Calu3 (cell line): ENCODE measurements at regions not wholly inside any gene's neighbourhood (a gene's known extent, or its start where the extent isn't known, plus 50 kb on each side); places are given as distances from the start of the nearest gene placed in this dataset.

Source experiments
- BruUV-seq: library from RNA; stranded (reverse); fragments of 400-500 nt; replicated peaks from 2 replicates; lab custom pipeline; 2021; lab: Mats Ljungman, UMichigan
- CTCF ChIA-PET: fragments of 300-600 bp; sonication (Branson Sonifier 250); formaldehyde crosslinking; loops from one replicate; lab custom pipeline; 2022; ENCODE audit warnings: antibody characterized with exemption; lab: Charles Lee
- DNase-seq: peaks from one replicate; pipeline ENCODE4 v3.0.0; 2022
- H3K27ac Mint-ChIP-seq: one replicate; pipeline ENCODE4 v1.8.0; 2022; ENCODE audit warnings: mixed read lengths; ENCODE audit not compliant: unreplicated experiment
- H3K27me3 Mint-ChIP-seq: one replicate; pipeline ENCODE4 v1.8.0; 2022; ENCODE audit warnings: mixed read lengths; ENCODE audit not compliant: unreplicated experiment
- H3K36me3 Mint-ChIP-seq: one replicate; pipeline ENCODE4 v1.8.0; 2022; ENCODE audit warnings: mild to moderate bottlenecking, moderate library complexity, mixed read lengths; ENCODE audit not compliant: insufficient read depth, unreplicated experiment
- H3K4me1 Mint-ChIP-seq: one replicate; pipeline ENCODE4 v1.8.0; 2022; ENCODE audit warnings: mild to moderate bottlenecking, low read depth, mixed read lengths; ENCODE audit not compliant: unreplicated experiment
- H3K4me3 Mint-ChIP-seq: one replicate; pipeline ENCODE4 v1.8.0; 2022; ENCODE audit warnings: mild to moderate bottlenecking, low read depth, moderate library complexity, mixed read lengths; ENCODE audit not compliant: unreplicated experiment
- H3K9me3 Mint-ChIP-seq: one replicate; pipeline ENCODE4 v1.8.0; 2022; ENCODE audit warnings: low read depth, mixed read lengths; ENCODE audit not compliant: unreplicated experiment
- intact Hi-C: fragments of 100-400 bp; cut with micrococcal nuclease; formaldehyde crosslinking; loops from one replicate; pipeline ENCODE4 v1.10.0; 2022; ENCODE audit not compliant: unreplicated experiment
- TF ChIP-seq, protein P1 (sequence below): fragments of 200-600 bp; IDR thresholded peaks from one replicate; pipeline ENCODE4 v1.8.0; 2022; ENCODE audit warnings: antibody characterized with exemption; ENCODE audit not compliant: unreplicated experiment

DNA sequence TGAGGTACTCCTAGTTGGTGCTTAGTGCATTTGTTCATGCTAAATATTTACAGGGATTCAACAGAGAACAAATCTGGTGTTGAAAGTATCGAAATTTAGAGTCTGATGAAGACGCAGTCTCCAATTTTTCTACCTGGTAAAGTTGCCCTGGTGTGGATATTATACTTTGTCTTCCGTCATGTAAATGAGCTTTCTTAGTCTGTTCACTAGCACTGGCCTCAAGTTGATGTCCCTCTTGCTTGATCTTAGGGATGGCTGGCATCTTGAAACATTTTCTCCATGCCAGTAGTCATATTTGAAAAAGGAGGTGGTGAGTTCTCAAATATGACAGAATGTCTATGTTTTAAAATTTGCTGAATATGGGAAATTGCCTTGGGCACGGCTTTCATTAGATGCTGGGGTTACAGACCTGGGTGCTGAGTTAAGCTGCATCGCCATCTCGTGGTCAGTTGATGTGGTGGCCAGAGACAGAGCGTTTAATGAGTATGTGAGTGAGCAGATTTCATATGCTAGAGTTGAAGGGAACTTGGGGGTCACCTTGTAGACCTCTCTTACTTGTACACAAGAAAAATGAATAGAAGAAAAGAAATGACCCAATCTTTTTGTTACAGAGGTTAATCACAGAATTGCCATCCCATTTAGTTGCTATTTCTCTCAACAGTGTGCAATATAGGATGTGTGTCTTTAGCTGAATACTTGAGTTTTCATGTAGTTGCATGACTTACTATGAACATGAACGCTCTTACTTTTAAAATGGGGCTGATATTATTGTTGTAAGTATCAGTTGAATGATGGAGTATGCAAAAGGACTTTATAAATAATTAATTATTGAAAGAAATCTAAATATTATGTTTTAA is 172.8 kb upstream of the DCN start:
- Mint-ChIP-seq H3K27me3 (no peaks in the 10 kb centered on the region), H3K4me1 (peaks cover 27% of the 10 kb centered on the region), H3K4me3 (no peak overlapping the region), H3K27ac (no peak overlapping the region), H3K36me3 (no peaks in the 10 kb centered on the region), H3K9me3 (no peaks in the 10 kb centered on the region)
- intact Hi-C loops, result loop anchor here (1.0 to 2.0 kb wide), 5 partner anchors 177 to 410 kb away; no protein-coding TSS in a partner anchor
- no TSS peak for BruUV-seq
- CTCF ChIA-PET, result interaction anchor here (0.8 to 1.5 kb wide), 4 partner anchors 9 to 410 kb away, joined by 3 to 13 read pairs (median 3); no protein-coding TSS in a partner anchor
- TF ChIP-seq, protein P1, sequence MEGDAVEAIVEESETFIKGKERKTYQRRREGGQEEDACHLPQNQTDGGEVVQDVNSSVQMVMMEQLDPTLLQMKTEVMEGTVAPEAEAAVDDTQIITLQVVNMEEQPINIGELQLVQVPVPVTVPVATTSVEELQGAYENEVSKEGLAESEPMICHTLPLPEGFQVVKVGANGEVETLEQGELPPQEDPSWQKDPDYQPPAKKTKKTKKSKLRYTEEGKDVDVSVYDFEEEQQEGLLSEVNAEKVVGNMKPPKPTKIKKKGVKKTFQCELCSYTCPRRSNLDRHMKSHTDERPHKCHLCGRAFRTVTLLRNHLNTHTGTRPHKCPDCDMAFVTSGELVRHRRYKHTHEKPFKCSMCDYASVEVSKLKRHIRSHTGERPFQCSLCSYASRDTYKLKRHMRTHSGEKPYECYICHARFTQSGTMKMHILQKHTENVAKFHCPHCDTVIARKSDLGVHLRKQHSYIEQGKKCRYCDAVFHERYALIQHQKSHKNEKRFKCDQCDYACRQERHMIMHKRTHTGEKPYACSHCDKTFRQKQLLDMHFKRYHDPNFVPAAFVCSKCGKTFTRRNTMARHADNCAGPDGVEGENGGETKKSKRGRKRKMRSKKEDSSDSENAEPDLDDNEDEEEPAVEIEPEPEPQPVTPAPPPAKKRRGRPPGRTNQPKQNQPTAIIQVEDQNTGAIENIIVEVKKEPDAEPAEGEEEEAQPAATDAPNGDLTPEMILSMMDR, result peak; percentile 74
- peak; percentile 73 for DNase-seq

DNA sequence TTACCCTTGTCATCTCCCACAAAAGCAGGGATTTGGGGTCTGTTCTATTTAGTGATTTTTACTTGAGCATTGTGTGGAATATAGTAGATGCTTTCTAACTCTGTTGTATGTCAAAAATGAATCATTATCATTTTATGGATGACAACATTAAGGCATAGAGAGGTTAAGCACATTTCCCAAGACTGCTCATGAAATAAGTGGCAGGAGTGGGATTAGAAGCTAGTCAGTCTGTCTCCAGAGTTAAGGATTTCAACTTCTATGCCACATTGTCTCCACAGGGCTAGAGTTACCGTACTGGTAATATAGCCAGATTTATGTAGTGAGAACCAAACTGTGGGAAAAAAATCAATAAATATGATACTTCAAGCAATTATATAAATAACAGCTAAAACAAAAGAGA is 170.6 kb upstream of the DCN start:
- TF ChIP-seq, protein P1, result no peak
- H3K9me3 Mint-ChIP-seq, result no peaks in the 10 kb centered on the region
- BruUV-seq, result no TSS peak
- H3K36me3 Mint-ChIP-seq, result no peaks in the 10 kb centered on the region
- H3K27ac Mint-ChIP-seq, result no peak overlapping the region
- CTCF ChIA-PET, result interaction anchor here (0.7 to 1.0 kb wide), 2 partner anchors 8 to 394 kb away, joined by 3 to 4 read pairs; no protein-coding TSS in a partner anchor
- DNase-seq, result no peak
- H3K27me3 Mint-ChIP-seq, result no peaks in the 10 kb centered on the region
- peaks cover 27% of the 10 kb centered on the region for H3K4me1 Mint-ChIP-seq
- intact Hi-C loops, result no loop called here
- no peak overlapping the region for H3K4me3 Mint-ChIP-seq

DNA sequence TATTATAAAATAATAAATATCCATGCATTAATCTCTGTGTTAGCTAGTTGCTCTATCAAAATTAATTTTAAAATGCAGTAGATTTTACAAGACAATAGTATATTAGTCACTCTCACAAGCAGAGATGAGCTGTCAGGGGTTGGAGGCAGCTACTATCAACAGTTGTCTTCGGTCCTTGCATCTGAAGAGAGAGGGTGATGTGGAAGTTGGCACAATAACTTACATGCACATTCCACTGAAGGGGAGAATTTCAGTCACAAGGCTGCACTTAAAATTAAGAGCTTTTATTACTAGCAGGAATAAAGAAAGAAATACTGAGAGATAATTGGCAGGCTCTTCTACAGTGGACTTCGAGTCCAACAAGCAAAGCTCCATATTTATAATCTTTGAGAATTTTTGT is 166.9 kb upstream of the DCN start:
- Mint-ChIP-seq H3K27me3 (no peaks in the 10 kb centered on the region), H3K36me3 (no peaks in the 10 kb centered on the region), H3K4me1 (no peaks in the 10 kb centered on the region), H3K9me3 (no peaks in the 10 kb centered on the region), H3K27ac (no peak overlapping the region), H3K4me3 (no peak overlapping the region)
- DNase-seq, result no peak
- intact Hi-C loops, result no loop called here
- CTCF ChIA-PET, result no interaction called here
- TF ChIP-seq, protein P1, result no peak
- BruUV-seq, result no TSS peak

DNA sequence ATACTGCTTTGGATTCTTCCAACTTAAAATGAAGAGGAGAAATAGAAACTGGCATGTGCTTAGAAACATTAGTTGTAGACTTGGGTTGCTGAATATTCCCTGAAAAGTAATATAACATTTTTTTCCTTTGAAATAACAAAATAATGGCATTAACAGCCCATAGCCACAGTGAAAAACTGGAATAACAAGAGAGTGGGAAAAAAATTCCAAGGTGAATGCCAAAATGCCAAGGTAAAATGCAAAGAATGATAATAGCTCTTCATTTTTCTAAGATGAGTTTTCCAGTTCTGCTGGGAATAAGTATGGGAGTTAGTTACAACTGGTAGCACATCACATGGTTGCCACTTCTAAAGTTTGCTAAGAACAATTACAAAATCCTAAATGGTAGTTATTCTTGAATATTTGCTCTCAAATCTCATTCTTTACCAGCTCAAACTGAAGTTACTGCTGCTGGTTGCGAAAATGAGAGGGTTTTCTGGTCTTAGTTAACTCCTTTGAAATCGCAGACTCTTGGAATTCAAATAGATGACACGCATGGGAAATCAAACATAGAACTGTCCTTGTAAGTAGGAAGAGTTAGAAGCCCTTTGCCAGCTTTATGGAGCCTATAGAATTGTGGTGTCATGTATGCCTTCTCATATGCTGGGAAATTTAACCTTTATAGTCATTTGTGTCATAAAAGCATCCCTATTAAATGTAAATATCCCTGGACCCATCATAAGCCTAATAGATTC is 165.0 kb upstream of the DCN start:
- TF ChIP-seq, protein P1, result no peak
- intact Hi-C loops, result no loop called here
- no peak for DNase-seq
- Mint-ChIP-seq H3K27me3 (no peaks in the 10 kb centered on the region), H3K4me3 (no peak overlapping the region), H3K27ac (no peak overlapping the region), H3K9me3 (no peaks in the 10 kb centered on the region), H3K36me3 (no peaks in the 10 kb centered on the region), H3K4me1 (no peaks in the 10 kb centered on the region)
- BruUV-seq, result no TSS peak
- CTCF ChIA-PET, result no interaction called here
